Epithelial cell of proximal tubule (primary cell): ENCODE measurements at regions not wholly inside any gene's neighbourhood (a gene's known extent, or its start where the extent isn't known, plus 50 kb on each side); places are given as distances from the start of the nearest gene placed in this dataset.

Experiments used
- DNase-seq: peaks from one replicate; pipeline ENCODE4 v3.0.0-alpha.2; 2011; ENCODE audit warnings: low read depth
- H3K4me3 ChIP-seq: 2 replicates; pipeline ENCODE4 v1.5.1; 2011; ENCODE audit warnings: low read depth, mild to moderate bottlenecking, low read length
- TF ChIP-seq, protein P1 (sequence below): conservative IDR thresholded peaks from 2 replicates; pipeline ENCODE4 v1.5.1; 2012; ENCODE audit warnings: low read depth, mild to moderate bottlenecking, low read length

DNA sequence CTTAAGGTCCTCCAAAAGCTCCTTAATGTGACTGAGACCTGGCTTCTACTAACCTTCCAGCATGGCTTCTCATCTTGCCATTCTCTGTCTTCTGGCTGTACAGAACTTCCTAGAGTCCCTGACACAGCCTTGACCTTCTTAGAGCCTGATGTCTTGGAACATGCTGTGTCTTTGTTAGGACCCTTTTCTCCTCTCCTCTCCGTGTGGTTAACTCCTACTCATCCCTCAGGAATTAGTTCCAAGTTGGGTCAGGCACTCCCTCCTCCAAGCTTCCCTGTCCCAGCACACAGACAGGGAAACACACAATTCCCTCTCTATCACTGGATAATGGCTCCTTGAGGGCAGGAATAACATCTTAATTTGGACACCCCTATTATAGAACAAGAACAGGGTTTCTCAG is 275.4 kb upstream of the USP24 start:
- DNase-seq, result no peak

GRCh38 chr1:55484173-55484572 is 269.0 kb upstream of the USP24 start:
- no peak overlapping the region for H3K4me3 ChIP-seq
- TF ChIP-seq, protein P1, sequence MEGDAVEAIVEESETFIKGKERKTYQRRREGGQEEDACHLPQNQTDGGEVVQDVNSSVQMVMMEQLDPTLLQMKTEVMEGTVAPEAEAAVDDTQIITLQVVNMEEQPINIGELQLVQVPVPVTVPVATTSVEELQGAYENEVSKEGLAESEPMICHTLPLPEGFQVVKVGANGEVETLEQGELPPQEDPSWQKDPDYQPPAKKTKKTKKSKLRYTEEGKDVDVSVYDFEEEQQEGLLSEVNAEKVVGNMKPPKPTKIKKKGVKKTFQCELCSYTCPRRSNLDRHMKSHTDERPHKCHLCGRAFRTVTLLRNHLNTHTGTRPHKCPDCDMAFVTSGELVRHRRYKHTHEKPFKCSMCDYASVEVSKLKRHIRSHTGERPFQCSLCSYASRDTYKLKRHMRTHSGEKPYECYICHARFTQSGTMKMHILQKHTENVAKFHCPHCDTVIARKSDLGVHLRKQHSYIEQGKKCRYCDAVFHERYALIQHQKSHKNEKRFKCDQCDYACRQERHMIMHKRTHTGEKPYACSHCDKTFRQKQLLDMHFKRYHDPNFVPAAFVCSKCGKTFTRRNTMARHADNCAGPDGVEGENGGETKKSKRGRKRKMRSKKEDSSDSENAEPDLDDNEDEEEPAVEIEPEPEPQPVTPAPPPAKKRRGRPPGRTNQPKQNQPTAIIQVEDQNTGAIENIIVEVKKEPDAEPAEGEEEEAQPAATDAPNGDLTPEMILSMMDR, result no peak
- no peak for DNase-seq

More for the DNA sequence above, 275.4 kb upstream of the USP24 start:
- TF ChIP-seq, protein P1, result no peak
- H3K4me3 ChIP-seq, result no peak overlapping the region

DNA sequence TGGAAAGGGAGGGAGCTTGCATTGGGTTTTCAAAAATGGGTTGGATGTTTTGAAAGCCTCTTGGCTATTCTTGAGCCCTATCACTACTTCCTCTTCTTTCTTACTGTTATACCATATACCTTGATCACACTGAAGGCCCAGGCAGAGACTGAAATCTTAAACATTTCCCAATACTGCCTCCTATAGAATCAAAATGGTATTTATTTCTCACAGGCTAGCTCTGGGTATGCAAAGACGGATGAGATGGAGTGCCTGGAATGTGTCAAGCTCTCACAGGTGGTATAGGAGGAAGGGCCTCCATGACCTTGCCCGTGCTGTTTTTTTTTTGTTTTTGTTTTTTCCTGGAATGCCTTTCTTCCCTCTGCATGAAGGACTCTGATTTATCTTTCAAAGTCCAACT is 268.4 kb upstream of the USP24 start:
- no peak overlapping the region for H3K4me3 ChIP-seq
- DNase-seq, result no peak
- TF ChIP-seq, protein P1, result peak; percentile 27

DNA sequence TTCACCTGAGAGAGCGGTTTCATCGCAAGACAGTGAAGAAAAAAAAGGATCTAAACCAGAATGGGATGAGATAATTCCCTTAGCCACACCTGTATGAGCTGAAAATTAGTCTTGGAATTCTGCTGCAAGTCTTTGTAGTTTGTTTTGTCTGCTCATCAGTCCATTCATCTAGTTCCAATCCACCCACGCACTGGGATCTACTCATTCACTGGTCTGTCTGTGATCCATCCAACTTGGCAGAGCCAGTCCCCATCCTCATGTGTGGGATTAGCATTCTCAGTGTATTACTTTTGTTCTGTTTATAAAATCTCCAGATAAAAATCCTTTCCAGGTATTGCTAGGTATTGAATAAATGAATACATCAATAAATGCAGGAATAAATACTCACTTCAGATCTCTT is 266.5 kb upstream of the USP24 start:
- H3K4me3 ChIP-seq, result no peak overlapping the region
- TF ChIP-seq, protein P1, result no peak
- DNase-seq, result no peak

DNA sequence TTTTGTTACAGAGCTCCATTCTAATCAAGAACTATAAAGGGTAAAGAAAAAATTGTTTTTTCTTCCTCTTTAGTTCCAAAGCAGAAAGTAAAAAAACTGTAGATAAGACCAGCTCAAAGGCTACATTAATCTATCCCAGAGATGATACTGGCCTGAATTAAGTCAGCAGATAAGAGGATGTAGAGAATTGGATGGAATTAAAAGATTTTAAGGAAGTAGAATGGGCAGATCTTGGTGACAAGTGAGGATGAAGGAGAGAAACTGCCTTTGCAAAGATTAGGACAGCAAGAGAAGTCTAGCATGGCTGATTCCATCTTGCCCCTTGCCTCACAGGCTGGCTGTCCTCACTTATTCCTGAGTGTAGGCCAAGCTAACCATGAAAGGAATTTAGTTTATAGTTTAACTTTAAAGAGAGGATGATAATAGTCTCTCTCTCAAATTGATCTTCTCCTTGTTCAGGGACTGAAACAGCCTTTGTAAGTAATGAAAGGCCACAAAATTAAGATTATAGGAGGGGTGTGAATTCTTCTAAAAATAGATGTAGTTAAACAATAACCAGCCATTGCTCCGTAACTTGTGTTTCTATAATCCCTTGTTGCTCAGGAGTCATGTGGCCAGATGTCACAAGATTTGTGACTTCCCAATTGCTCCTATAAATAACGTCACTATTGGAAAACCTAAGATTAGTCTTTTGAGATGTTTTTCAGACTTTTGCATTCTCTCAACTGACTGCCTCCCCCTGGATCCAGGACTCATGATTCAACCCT is 265.0 kb upstream of the USP24 start:
- TF ChIP-seq, protein P1, result peak; percentile 30
- DNase-seq, result peak; percentile 82
- no peak overlapping the region for H3K4me3 ChIP-seq

DNA sequence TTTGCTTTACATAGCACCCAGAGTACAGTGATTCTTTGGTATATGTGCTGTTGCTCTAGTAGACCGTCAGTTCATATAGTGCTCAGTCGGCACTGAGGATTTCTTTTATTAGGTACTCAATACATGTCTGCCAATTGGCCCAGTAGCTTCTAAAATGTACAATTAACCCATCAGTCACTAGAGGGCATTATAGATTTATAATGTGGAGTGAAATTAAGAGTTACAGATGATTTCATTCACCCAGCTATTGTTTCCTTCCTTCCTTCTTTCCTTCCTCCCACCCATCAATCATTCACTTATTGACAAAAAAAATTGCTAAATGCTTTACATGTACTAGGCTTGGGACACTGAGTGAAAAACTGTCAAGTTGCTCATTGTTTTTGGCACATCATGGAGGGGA is 263.6 kb upstream of the USP24 start:
- no peak for DNase-seq
- TF ChIP-seq, protein P1, result peak; percentile 41
- H3K4me3 ChIP-seq, result no peak overlapping the region

DNA sequence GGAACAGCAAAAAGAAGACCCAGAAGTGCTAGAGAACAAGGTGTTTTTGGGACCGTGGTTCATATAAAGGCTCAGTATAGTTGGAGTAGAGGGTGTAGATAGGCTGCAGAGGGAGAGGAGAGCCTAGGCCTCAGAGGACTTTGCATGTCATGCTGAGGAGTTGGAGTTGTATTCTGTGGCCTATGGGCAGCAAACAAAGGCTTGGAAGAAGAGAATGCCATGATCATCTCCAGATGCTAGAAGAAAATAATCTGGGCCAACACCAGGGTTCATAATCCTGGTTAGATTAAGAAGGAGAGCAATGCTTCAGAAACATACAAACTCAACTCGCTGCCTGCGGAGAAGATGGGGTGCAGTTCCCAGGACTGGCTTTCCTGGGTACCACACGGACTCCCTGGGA is 262.8 kb upstream of the USP24 start:
- no peak for DNase-seq

More for the DNA sequence above, 262.8 kb upstream of the USP24 start:
- TF ChIP-seq, protein P1, result no peak
- H3K4me3 ChIP-seq, result no peak overlapping the region
